OCI-LY7 (cell line): ENCODE measurements at regions not wholly inside any gene's neighbourhood (a gene's known extent, or its start where the extent isn't known, plus 50 kb on each side); places are given as distances from the start of the nearest gene placed in this dataset.

ENCODE experiments used
- CTCF ChIP-seq: fragments of 200-600 bp; sonication (generic); conservative IDR thresholded peaks from 2 replicates; pipeline ENCODE4 v1.5.1; 2014; ENCODE audit warnings: mild to moderate bottlenecking, antibody characterized with exemption, low read length, moderate library complexity, mixed read lengths
- EZH2phosphoT487 ChIP-seq: fragments of 200-600 bp; sonication (generic); IDR thresholded peaks from 2 replicates; pipeline ENCODE4 v1.6.1; 2018; ENCODE audit warnings: low read depth, borderline replicate concordance, mild to moderate bottlenecking, mixed run types, antibody characterized with exemption, low read length, moderate library complexity, mixed read lengths

GRCh38 chr10:131679926-131680325 lies 220.9 kb upstream of the PPP2R2D start:
- TF ChIP-seq EZH2phosphoT487 (no peak), CTCF (no peak)
